ENCODE measurements at regions not wholly inside any gene's neighbourhood (a gene's known extent, or its start where the extent isn't known, plus 50 kb on each side); places are given as distances from the start of the nearest gene placed in this dataset.

GRCh38 chr9:105146677-105147076 is 97.8 kb upstream of the SLC44A1 start:
- no peak for DNase-seq

GRCh38 chr9:105147110-105147871 is 97.2 kb upstream of the SLC44A1 start:
- no peak for DNase-seq

- no peak for DNase-seq
Measured at GRCh38 chr9:105148328-105149006, 96.0 kb upstream of the SLC44A1 start.

GRCh38 chr9:105150991-105151685 is 93.3 kb upstream of the SLC44A1 start:
- DNase-seq = no peak

GRCh38 chr9:105151686-105151995 is 92.8 kb upstream of the SLC44A1 start:
- DNase-seq = no peak

GRCh38 chr9:105154723-105155191 is 89.7 kb upstream of the SLC44A1 start:
- no peak for DNase-seq

- DNase-seq = peak; percentile 66 to 71
Measured at GRCh38 chr9:105157171-105157583, 87.3 kb upstream of the SLC44A1 start.

GRCh38 chr9:105158020-105158419 is 86.4 kb upstream of the SLC44A1 start:
- no peak for DNase-seq

GRCh38 chr9:105158898-105159297 is 85.6 kb upstream of the SLC44A1 start:
- DNase-seq = no peak

- peak; percentile 89 to 92 for DNase-seq
Measured at GRCh38 chr9:105168870-105169319, 75.6 kb upstream of the SLC44A1 start.

GRCh38 chr9:105171076-105171475 is 73.4 kb upstream of the SLC44A1 start:
- no peak for DNase-seq

GRCh38 chr9:105171589-105171988 is 72.9 kb upstream of the SLC44A1 start:
- DNase-seq = no peak

- no peak for DNase-seq
Measured at GRCh38 chr9:105172436-105172835, 72.0 kb upstream of the SLC44A1 start.

- no peak for DNase-seq
Measured at GRCh38 chr9:105173306-105173705, 71.1 kb upstream of the SLC44A1 start.

- DNase-seq = no peak
Measured at GRCh38 chr9:105173826-105174225, 70.6 kb upstream of the SLC44A1 start.

- DNase-seq = no peak
Measured at GRCh38 chr9:105176194-105176593, 68.3 kb upstream of the SLC44A1 start.

- DNase-seq = no peak
Measured at GRCh38 chr9:105178076-105178475, 66.4 kb upstream of the SLC44A1 start.

GRCh38 chr9:105187781-105188180 is 56.7 kb upstream of the SLC44A1 start:
- no peak for DNase-seq

GRCh38 chr9:105188746-105189145 is 55.7 kb upstream of the SLC44A1 start:
- DNase-seq = no peak

GRCh38 chr9:105191508-105192121 is 52.8 kb upstream of the SLC44A1 start:
- DNase-seq = no peak

GRCh38 chr9:105193560-105193959 is 50.9 kb upstream of the SLC44A1 start:
- no peak for DNase-seq

- DNase-seq = no peak
Measured at GRCh38 chr9:105194234-105194633, 50.2 kb upstream of the SLC44A1 start.
